B cell (primary cell): ENCODE measurements at regions not wholly inside any gene's neighbourhood (a gene's known extent, or its start where the extent isn't known, plus 50 kb on each side); places are given as distances from the start of the nearest gene placed in this dataset.

Experiments used
- ATAC-seq: fragments of 200-7000 bp; cut with Tn5 transposase; one replicate; pipeline ENCODE4 v1.10.0; 2021; ENCODE audit warnings: low read depth, mild to moderate bottlenecking, moderate number of reproducible peaks, moderate library complexity
- CTCF ChIA-PET: fragments of 350-600 bp; sonication (Branson Sonifier 250); formaldehyde crosslinking; loops from one replicate; lab custom pipeline; 2021; ENCODE audit warnings: antibody characterized with exemption, inconsistent platforms; lab: Charles Lee
- POLR2A ChIA-PET: fragments of 350-600 bp; sonication (Branson Sonifier 250); formaldehyde crosslinking; loops from one replicate; lab custom pipeline; 2021; ENCODE audit warnings: antibody characterized with exemption; lab: Charles Lee
- DNase-seq: peaks from one replicate; pipeline ENCODE4 v3.0.0; 2013
- H2AFZ ChIP-seq: 2 replicates; pipeline ENCODE4 v1.6.1; 2012; ENCODE audit warnings: mild to moderate bottlenecking, low read depth, low read length; ENCODE audit not compliant: insufficient read depth, poor library complexity, severe bottlenecking
- H3K27ac ChIP-seq, 2 donors: 1 replicate in 1 of 2; 2 replicates in 1 of 2; pipeline ENCODE4 v1.5.1; 2012 to 2013; ENCODE audit warnings: low read length in 2 of 2, mild to moderate bottlenecking in 2 of 2, moderate library complexity in 1 of 2
- H3K27me3 ChIP-seq, 4 experiments: fragments of 200-600 bp in 1 of 4; sonication (generic) in 1 of 4; replicated peaks in 1 of 4; 1 replicate in 2 of 4; 2 replicates in 2 of 4; pipeline versions ENCODE4 v1.6.1 to v1.7.0; 2013 to 2016; ENCODE audit warnings: low read length in 3 of 4, mild to moderate bottlenecking in 2 of 4, mixed read lengths in 1 of 4, moderate library complexity in 1 of 4; ENCODE audit not compliant: insufficient read depth in 4 of 4, control insufficient read depth in 3 of 4; ENCODE audit errors: control extremely low read depth in 1 of 4
- H3K36me3 ChIP-seq, 2 experiments: replicated peaks in 1 of 2; 1 replicate in 1 of 2; 2 replicates in 1 of 2; pipeline versions ENCODE4 v1.6.1 to v1.7.1; 2013; ENCODE audit warnings: low read length in 1 of 2; ENCODE audit not compliant: insufficient read depth in 2 of 2, control insufficient read depth in 1 of 2; ENCODE audit errors: control extremely low read depth in 1 of 2, extremely low read depth in 1 of 2
- H3K4me1 ChIP-seq, 2 donors: fragments of 200-600 bp in 1 of 2; sonication (generic) in 1 of 2; 1 replicate in 1 of 2; 2 replicates in 1 of 2; pipeline versions ENCODE4 v1.5.1 to v1.6.1; 2013 to 2017; ENCODE audit warnings: low read length in 2 of 2; ENCODE audit not compliant: control insufficient read depth in 2 of 2, insufficient read depth in 2 of 2
- H3K4me2 ChIP-seq: replicated peaks from 2 replicates; pipeline ENCODE3; 2012; ENCODE audit warnings: mild to moderate bottlenecking, low read depth, low read length; ENCODE audit not compliant: poor library complexity, severe bottlenecking
- H3K4me3 ChIP-seq, 5 experiments: fragments of 200-600 bp in 1 of 5; sonication (generic) in 1 of 5; 1 replicate in 3 of 5; 2 replicates in 2 of 5; pipeline versions ENCODE4 v1.5.1 to v1.7.0; 2011 to 2016; ENCODE audit warnings: low read length in 4 of 5, mild to moderate bottlenecking in 4 of 5, low read depth in 2 of 5, control low read depth in 1 of 5, moderate library complexity in 1 of 5; ENCODE audit not compliant: insufficient read depth in 1 of 5; ENCODE audit errors: control extremely low read depth in 1 of 5, extremely low read depth in 1 of 5
- H3K79me2 ChIP-seq: fragments of 200-600 bp; sonication (generic); one replicate; pipeline ENCODE4 v1.6.0; 2016; ENCODE audit warnings: low read length; ENCODE audit not compliant: control insufficient read depth, insufficient read depth
- H3K9ac ChIP-seq: fragments of 200-600 bp; sonication (generic); 2 replicates; pipeline ENCODE4 v1.6.1; 2017; ENCODE audit warnings: mild to moderate bottlenecking, low read length, moderate library complexity
- H3K9me3 ChIP-seq, 3 donors: one replicate each; pipeline versions ENCODE4 v1.6.1 to v1.7.1; 2013; ENCODE audit warnings: low read length in 2 of 3; ENCODE audit not compliant: control insufficient read depth in 2 of 3, insufficient read depth in 1 of 3; ENCODE audit errors: control extremely low read depth in 1 of 3
- H4K20me1 ChIP-seq: 2 replicates; pipeline ENCODE4 v1.6.0; 2012; ENCODE audit warnings: mild to moderate bottlenecking, low read length; ENCODE audit not compliant: insufficient read depth, control insufficient read depth, poor library complexity, severe bottlenecking
- H3K27ac Mint-ChIP-seq: one replicate; pipeline ENCODE4 v1.8.0; 2021; ENCODE audit warnings: mixed read lengths
- H3K27me3 Mint-ChIP-seq: one replicate; pipeline ENCODE4 v1.8.0; 2021; ENCODE audit warnings: mixed read lengths
- H3K4me1 Mint-ChIP-seq: one replicate; pipeline ENCODE4 v1.8.0; 2021; ENCODE audit warnings: mixed read lengths
- H3K4me3 Mint-ChIP-seq: one replicate; pipeline ENCODE4 v1.8.0; 2021; ENCODE audit warnings: mixed read lengths
- H3K9me3 Mint-ChIP-seq: one replicate; pipeline ENCODE4 v1.8.0; 2022; ENCODE audit warnings: mixed read lengths; ENCODE audit not compliant: insufficient read depth
- CTCF ChIP-seq: fragments of 200-600 bp; IDR thresholded peaks from one replicate; pipeline ENCODE4 v1.8.0; 2022; ENCODE audit warnings: antibody characterized with exemption, mild to moderate bottlenecking
- EZH2 ChIP-seq: IDR thresholded peaks from 2 replicates; pipeline ENCODE4 v1.6.1; 2012; ENCODE audit warnings: borderline replicate concordance, low read depth, mild to moderate bottlenecking, moderate library complexity, low read length; ENCODE audit not compliant: insufficient read depth, poor library complexity, severe bottlenecking
- WGBS: methylation state at CpG from one replicate; pipeline ENCODE4 v1.1.5; 2013; ENCODE audit warnings: missing lambda C conversion rate; ENCODE audit not compliant: insufficient coverage; 5-methylcytosine and 5-hydroxymethylcytosine counted together
- intact Hi-C: fragments of 100-400 bp; cut with micrococcal nuclease; formaldehyde crosslinking; loops from one replicate; pipeline ENCODE4 v1.10.0; 2022

GRCh38 chr15:93809516-93809915 lies 421.8 kb upstream of the MCTP2 start:
- H3K27me3 Mint-ChIP-seq, result peaks cover 9% of the 10 kb centered on the region
- Histone ChIP-seq H3K79me2 (no peaks in the 10 kb centered on the region), H2AFZ (no peak overlapping the region), H3K4me1 (no peaks in the 10 kb centered on the region), H3K9ac (no peak overlapping the region), H3K4me2 (no peak overlapping the region), H4K20me1 (no peaks in the 10 kb centered on the region), H3K9me3 (peaks cover 0 to 6% (median 0%) of the 10 kb centered on the region in 3 donors), H3K27me3 (no peaks in the 10 kb centered on the region), H3K27ac (no peak overlapping the region), H3K4me3 (no peak overlapping the region), H3K36me3 (no peaks in the 10 kb centered on the region)
- no peak overlapping the region for H3K4me3 Mint-ChIP-seq
- H3K27ac Mint-ChIP-seq, result no peak overlapping the region
- intact Hi-C loops, result no loop called here
- 67% methylated on average over 1 of the region's 3 CpGs for WGBS
- no peak for TF ChIP-seq CTCF
- no peak for TF ChIP-seq EZH2
- no peaks in the 10 kb centered on the region for H3K9me3 Mint-ChIP-seq
- ATAC-seq, result no peak
- no peak for DNase-seq
- CTCF ChIA-PET, result no interaction called here
- H3K4me1 Mint-ChIP-seq, result no peaks in the 10 kb centered on the region
- POLR2A ChIA-PET, result no interaction called here

GRCh38 chr15:93803421-93804152 lies 427.8 kb upstream of the MCTP2 start:
- ChIA-PET CTCF (no interaction called here), POLR2A (no interaction called here)
- H3K4me1 Mint-ChIP-seq, result no peaks in the 10 kb centered on the region
- H2AFZ ChIP-seq, result no peak overlapping the region
- no peaks in the 10 kb centered on the region for H3K36me3 ChIP-seq
- no peak for TF ChIP-seq CTCF
- no peak for TF ChIP-seq EZH2
- no peaks in the 10 kb centered on the region for H3K27me3 Mint-ChIP-seq
- ATAC-seq (no peak), DNase-seq (no peak)
- H3K4me3 ChIP-seq, result no peak overlapping the region
- no peaks in the 10 kb centered on the region for H4K20me1 ChIP-seq
- H3K79me2 ChIP-seq, result no peaks in the 10 kb centered on the region
- H3K27me3 ChIP-seq, result no peaks in the 10 kb centered on the region
- no peak overlapping the region for H3K4me3 Mint-ChIP-seq
- H3K27ac ChIP-seq, result no peak overlapping the region
- H3K4me1 ChIP-seq, result no peaks in the 10 kb centered on the region
- no peak overlapping the region for H3K4me2 ChIP-seq
- no peak overlapping the region for H3K27ac Mint-ChIP-seq
- 94% methylated on average over 26 of the region's 31 CpGs for WGBS
- no peak overlapping the region for H3K9ac ChIP-seq
- no peaks in the 10 kb centered on the region for H3K9me3 Mint-ChIP-seq
- intact Hi-C loops, result no loop called here
- peaks cover 0 to 8% (median 0%) of the 10 kb centered on the region in 3 donors for H3K9me3 ChIP-seq
